T-helper 17 cell (primary cell): ENCODE measurements at regions not wholly inside any gene's neighbourhood (a gene's known extent, or its start where the extent isn't known, plus 50 kb on each side); places are given as distances from the start of the nearest gene placed in this dataset.
"Not testable (repeated sequence)": the region's sequence is repeated elsewhere in the genome, so short reads cannot be mapped to it uniquely, and the experiment has no call there.

ENCODE experiments used
- ATAC-seq: fragments of 150-1000 bp; cut with Tn5 transposase; 2 replicates; pipeline ENCODE4 v1.10.0; 2021; ENCODE audit warnings: mild to moderate bottlenecking, moderate library complexity
- DNase-seq, 3 donors: peaks; one replicate each; pipeline versions ENCODE4 v3.0.0 to v3.0.0-alpha.2; 2020 to 2021
- H3K9me3 ChIP-seq: one replicate; pipeline ENCODE4 v1.7.0; 2013; ENCODE audit warnings: low read length, mild to moderate bottlenecking; ENCODE audit not compliant: control insufficient read depth, poor library complexity, severe bottlenecking
- H3K27ac Mint-ChIP-seq: one replicate; pipeline ENCODE4 v1.8.0; 2022; ENCODE audit warnings: mild to moderate bottlenecking, moderate library complexity, mixed read lengths
- H3K27me3 Mint-ChIP-seq: one replicate; pipeline ENCODE4 v1.8.0; 2022; ENCODE audit warnings: mixed read lengths
- H3K36me3 Mint-ChIP-seq: one replicate; pipeline ENCODE4 v1.8.0; 2022; ENCODE audit warnings: low read depth, mixed read lengths
- H3K4me1 Mint-ChIP-seq: one replicate; pipeline ENCODE4 v1.8.0; 2022; ENCODE audit warnings: mild to moderate bottlenecking, mixed read lengths
- H3K4me3 Mint-ChIP-seq: one replicate; pipeline ENCODE4 v1.8.0; 2022; ENCODE audit warnings: mild to moderate bottlenecking, moderate library complexity, mixed read lengths

DNA sequence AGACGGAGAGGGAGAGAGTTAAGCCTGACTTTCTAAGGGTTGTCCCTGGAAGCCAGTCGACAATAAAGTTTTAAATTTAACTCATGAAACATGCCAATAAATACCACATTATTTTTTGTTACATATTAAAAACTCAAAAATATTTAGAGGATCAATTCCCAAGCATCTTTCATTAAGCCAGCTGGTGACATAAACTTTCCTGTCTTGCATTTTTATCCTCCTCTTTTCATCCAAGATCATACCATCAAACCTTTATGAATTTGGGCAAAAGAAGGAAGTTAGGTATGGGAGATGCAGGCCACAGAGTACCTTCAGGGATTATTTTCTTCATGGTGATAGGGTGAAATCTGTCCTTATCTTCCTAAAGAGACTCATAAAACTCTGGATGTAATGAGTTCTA lies 178.3 kb upstream of the FBXL17 start:
- ATAC-seq: no peak
- Mint-ChIP-seq H3K4me3 (no peak overlapping the region), H3K27me3 (peaks cover 18% of the 10 kb centered on the region), H3K27ac (no peak overlapping the region), H3K36me3 (no peaks in the 10 kb centered on the region), H3K4me1 (no peaks in the 10 kb centered on the region)
- no peak for DNase-seq
- H3K9me3 ChIP-seq: no peaks in the 10 kb centered on the region

DNA sequence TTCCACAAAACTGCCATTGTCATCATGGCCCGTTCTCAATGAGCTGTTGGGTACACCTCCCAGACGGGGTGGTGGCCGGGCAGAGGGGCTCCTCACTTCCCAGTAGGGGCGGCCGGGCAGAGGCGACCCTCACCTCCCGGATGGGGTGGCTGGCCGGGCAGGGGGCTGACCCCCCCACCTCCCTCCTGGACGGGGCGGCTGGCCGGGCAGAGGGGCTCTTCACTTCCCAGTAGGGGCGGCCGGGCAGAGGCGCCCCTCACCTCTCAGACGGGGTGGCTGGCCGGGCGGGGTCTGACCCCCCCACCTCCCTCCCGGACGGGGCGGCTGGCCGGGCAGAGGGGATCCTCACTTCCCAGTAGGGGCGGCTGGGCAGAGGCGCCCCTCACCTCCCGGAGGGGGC lies 176.9 kb upstream of the FBXL17 start:
- not testable (repeated sequence) for H3K4me3 Mint-ChIP-seq, DNase-seq

DNA sequence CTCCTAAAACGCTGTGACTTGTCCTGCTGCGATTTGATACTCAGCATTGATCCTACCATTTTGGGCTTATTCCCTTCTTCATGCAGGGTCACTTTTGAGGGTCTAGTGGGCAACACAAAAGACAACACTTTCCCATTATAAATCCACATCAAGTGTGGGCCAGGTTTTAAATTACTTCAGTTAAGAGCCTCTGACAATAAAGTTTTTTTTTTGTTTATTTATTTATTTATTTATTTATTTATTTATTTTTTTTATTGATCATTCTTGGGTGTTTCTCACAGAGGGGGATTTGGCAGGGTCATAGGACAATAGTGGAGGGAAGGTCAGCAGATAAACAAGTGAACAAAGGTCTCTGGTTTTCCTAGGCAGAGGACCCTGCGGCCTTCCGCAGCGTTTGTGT lies 176.2 kb upstream of the FBXL17 start:
- ATAC-seq, H3K9me3 ChIP-seq, H3K27me3 Mint-ChIP-seq, H3K4me3 Mint-ChIP-seq, H3K4me1 Mint-ChIP-seq, H3K27ac Mint-ChIP-seq, DNase-seq, H3K36me3 Mint-ChIP-seq: not testable (repeated sequence)

More for the DNA sequence above, 176.9 kb upstream of the FBXL17 start:
- not testable (repeated sequence) for H3K4me1 Mint-ChIP-seq, H3K9me3 ChIP-seq, H3K27ac Mint-ChIP-seq, ATAC-seq, H3K36me3 Mint-ChIP-seq
- H3K27me3 Mint-ChIP-seq: peaks cover 14% of the 10 kb centered on the region

DNA sequence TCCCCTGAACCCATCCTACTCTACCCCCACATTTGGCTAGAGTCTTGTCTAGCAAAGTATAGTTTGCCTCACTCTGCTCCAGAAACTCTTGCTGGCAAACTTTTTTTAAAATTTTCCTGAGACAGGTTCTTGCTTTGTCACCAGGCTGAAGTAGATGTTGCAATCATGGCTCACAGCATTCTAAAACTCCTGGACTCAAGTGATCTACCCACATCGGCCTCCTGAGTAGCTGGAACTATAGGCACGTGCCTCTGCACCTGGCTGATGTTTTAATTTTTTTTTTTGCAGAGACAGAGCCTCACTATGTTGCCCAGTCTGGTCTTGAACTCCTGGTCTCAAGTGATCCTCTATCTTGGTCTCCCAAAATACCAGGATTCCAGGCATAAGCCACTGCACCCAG lies 175.8 kb upstream of the FBXL17 start:
- Mint-ChIP-seq H3K4me3 (no peak overlapping the region), H3K27ac (no peak overlapping the region), H3K27me3 (peaks cover 4% of the 10 kb centered on the region), H3K4me1 (no peaks in the 10 kb centered on the region), H3K36me3 (no peaks in the 10 kb centered on the region)
- H3K9me3 ChIP-seq: no peaks in the 10 kb centered on the region
- DNase-seq (no peak), ATAC-seq (no peak)

DNA sequence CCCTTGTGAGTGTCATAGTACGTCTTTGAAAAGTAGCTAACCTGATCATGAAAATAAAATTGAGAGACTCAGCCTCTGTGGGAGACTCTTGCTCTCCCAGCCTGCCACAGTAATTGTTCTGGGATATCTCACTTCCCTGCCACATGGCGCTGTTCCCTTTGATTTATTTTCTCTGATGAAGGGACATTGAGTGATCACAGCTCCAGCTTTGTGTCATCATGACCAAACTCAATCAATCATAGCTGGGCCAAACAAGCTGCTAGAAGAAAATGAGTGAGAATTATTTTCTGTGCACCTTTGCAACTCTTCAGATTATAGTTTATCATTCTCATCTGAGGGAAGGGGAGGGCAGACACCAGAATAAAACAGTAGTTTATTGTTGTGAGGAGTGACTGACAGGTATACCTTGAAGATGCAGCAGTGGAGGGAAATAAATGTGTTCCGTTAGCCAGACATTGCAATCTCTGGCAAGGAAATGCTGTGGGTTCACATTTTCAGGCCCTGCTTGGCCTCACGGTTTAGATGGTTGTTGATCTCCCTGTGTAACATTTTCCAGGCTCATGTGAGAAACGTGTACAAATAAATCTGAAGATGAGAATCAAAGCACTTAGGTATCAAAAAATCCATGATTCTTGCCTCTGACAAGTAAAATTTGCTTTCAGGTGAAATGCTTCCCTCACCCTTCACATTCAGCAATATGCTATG lies 174.7 kb upstream of the FBXL17 start:
- Mint-ChIP-seq H3K36me3 (no peaks in the 10 kb centered on the region), H3K4me1 (no peaks in the 10 kb centered on the region), H3K27ac (no peak overlapping the region), H3K27me3 (peaks cover 4% of the 10 kb centered on the region), H3K4me3 (no peak overlapping the region)
- no peaks in the 10 kb centered on the region for H3K9me3 ChIP-seq
- no peak for ATAC-seq
- DNase-seq: no peak

DNA sequence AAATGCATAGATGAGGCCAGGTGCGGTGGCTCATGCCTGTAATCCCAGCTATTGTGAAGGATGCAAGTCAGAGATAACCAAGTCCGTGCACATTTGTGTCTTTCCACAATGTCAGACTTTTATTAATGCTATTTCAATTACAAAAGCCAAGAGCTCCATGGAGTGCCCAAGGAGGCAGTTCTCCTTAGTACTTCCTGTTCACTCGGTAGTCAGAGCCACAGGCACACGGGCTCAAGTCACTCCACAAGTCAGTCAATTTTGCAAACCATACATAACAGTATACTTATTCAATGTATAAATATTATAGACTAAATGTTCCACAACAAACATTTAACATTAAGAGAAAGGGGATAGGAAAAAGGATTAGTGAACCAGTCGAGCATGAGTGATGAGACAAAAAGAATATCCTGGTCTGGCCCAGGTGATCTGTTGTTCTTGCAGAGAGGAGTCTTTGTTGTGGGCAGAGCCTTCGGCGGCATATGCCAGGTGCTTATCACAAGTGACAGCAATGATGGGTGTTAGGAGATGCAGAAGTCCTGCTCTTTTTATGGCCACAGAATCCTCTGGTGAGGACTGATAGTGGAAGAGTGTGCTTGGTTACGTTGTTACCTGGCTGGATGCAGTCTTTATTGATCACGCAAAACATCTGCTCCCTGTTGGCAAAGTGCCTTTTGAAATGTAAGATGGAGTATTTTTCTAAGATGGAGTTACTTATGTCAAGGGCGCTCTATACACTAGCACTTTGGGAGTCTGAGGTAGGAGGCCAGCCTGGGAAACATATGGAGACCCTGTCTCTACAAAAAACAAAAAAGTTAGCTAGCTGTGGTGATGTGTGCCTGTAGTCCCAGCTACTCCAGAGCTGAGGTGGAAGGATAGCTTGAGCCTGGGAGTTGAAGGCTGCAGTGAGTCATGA lies 167.0 kb upstream of the FBXL17 start:
- Mint-ChIP-seq H3K36me3 (no peaks in the 10 kb centered on the region), H3K4me1 (no peaks in the 10 kb centered on the region), H3K27ac (no peak overlapping the region), H3K27me3 (peaks cover 23% of the 10 kb centered on the region), H3K4me3 (no peak overlapping the region)
- ATAC-seq (no peak), DNase-seq (no peak)
- no peaks in the 10 kb centered on the region for H3K9me3 ChIP-seq

DNA sequence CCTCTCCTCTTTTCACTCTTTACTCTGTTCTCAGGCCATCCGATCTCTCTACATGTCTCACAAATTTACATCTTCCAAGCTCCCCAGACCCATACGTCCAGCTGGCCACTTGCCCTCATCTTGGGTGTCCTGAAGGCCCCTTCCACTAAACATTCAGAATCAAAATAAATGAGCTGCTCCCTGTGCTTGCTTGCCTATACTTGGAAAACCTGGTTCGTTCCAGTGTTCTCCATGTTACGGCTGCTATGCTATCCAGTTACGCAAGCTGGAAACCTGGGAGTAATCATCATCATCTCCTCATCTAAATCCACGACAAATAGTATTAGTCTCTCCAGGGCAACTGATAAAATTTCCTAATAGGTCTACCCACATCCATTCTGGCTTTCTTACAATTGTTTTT lies 165.0 kb upstream of the FBXL17 start:
- Mint-ChIP-seq H3K4me1 (no peaks in the 10 kb centered on the region), H3K27ac (no peak overlapping the region), H3K36me3 (no peaks in the 10 kb centered on the region), H3K27me3 (peaks cover 23% of the 10 kb centered on the region), H3K4me3 (no peak overlapping the region)
- H3K9me3 ChIP-seq: no peaks in the 10 kb centered on the region
- DNase-seq: no peak
- ATAC-seq: no peak

DNA sequence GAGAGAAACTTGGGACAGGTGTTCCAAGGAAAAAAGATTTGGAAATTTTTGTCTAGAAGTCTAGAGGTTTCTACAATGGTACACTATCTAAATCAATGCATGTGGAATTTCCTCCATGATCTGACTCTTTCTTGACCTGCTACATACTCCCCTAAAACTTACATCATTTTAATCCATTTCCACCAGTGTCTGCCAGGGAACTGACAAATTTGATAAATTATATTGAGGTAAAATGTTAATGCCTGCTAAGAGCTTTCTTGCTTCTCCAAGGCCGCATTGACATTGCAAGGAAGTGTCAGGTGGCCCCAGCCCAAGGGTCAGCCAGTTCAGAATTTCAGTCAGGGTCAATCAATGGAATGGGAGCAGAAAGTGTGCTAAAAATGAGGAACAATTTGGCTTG lies 163.4 kb upstream of the FBXL17 start:
- H3K36me3 Mint-ChIP-seq: no peaks in the 10 kb centered on the region
- DNase-seq (no peak), ATAC-seq (no peak)
- H3K27ac Mint-ChIP-seq: no peak overlapping the region
- H3K4me3 Mint-ChIP-seq: no peak overlapping the region
- H3K9me3 ChIP-seq: no peaks in the 10 kb centered on the region
- no peaks in the 10 kb centered on the region for H3K4me1 Mint-ChIP-seq
- peaks cover 32% of the 10 kb centered on the region for H3K27me3 Mint-ChIP-seq

DNA sequence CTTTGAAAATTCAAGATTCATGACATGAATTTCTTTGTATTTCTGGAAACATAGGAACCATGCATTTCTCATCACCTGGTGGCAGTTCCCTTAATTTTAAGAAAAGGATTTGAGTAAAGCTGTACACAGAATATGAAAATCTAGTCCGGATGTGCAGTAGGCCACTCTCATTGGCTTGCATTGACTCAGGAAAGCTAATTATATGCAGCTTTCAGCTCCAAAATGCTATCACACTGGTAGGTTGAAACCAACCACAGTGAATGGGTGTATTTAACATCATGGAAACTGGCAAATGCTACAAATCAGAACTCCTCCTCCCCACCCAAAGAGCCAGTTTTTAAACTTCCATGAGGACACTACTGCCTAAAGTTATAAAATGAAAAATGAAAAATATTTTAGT lies 161.6 kb upstream of the FBXL17 start:
- H3K4me3 Mint-ChIP-seq: no peak overlapping the region
- H3K27ac Mint-ChIP-seq: no peak overlapping the region
- no peaks in the 10 kb centered on the region for H3K4me1 Mint-ChIP-seq
- DNase-seq (no peak), ATAC-seq (no peak)
- no peaks in the 10 kb centered on the region for H3K36me3 Mint-ChIP-seq
- peaks cover 41% of the 10 kb centered on the region for H3K27me3 Mint-ChIP-seq
- H3K9me3 ChIP-seq: no peaks in the 10 kb centered on the region

DNA sequence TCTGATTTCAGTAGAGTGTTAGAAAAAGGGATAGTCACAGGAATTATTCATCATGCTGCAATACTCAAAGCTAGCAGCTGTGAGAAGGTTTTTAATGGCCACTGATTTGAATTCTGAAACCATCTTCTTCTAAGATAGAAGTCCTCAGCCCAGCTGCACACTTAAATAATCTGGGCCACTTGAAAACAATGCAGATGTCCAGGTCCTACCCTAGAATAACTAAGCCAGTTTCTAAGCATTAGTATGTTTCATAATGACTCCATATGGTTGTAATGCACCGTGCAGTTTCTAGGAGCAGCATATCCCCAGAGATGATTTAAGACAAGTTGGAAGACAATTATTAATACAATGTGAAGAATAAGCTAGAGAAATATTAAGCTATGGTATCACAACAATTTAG lies 159.9 kb upstream of the FBXL17 start:
- no peak overlapping the region for H3K27ac Mint-ChIP-seq
- DNase-seq: no peak
- H3K9me3 ChIP-seq: no peaks in the 10 kb centered on the region
- no peaks in the 10 kb centered on the region for H3K36me3 Mint-ChIP-seq
- no peak for ATAC-seq
- no peaks in the 10 kb centered on the region for H3K4me1 Mint-ChIP-seq
- H3K4me3 Mint-ChIP-seq: no peak overlapping the region
- peaks cover 39% of the 10 kb centered on the region for H3K27me3 Mint-ChIP-seq

DNA sequence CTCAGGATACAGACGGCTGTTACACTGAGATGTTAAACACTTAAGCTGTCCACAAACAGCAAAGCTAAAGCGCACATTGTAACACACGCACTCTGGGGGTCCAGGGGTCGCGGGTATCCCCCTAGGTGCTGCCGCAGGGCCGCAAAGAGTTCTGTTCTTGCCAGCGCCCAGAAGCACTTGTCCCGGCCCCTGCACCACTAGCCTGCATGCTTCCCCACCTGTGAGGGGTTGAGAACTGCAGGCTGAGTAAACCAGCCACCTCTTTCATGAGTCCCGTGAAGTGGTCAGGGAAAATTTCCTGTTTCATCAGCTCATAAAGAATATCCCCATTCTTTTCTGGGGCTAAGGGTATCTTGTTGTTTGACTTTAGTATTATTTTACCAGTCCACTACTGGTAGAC lies 154.4 kb upstream of the FBXL17 start:
- ATAC-seq: no peak
- H3K36me3 Mint-ChIP-seq: no peaks in the 10 kb centered on the region
- no peak for DNase-seq
- H3K27ac Mint-ChIP-seq: no peak overlapping the region
- no peaks in the 10 kb centered on the region for H3K9me3 ChIP-seq
- no peak overlapping the region for H3K4me3 Mint-ChIP-seq
- H3K4me1 Mint-ChIP-seq: no peaks in the 10 kb centered on the region
- peaks cover 48% of the 10 kb centered on the region for H3K27me3 Mint-ChIP-seq

DNA sequence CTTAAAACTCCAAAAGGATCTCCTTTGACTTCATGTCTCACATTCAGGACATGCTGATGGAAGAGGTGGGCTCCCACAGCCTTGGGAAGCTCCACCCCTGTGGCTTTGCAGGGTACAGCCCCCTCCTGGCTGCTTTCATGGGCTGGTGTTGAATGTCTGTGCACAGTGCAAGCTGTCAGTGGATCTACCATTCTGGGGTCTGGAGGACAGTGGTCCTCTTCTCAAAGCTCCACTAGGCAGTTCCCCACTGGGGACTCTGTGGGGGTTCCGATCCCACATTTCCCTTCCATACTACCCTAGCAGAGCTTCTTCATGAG lies 150.2 kb upstream of the FBXL17 start:
- H3K4me3 Mint-ChIP-seq, H3K4me1 Mint-ChIP-seq, H3K36me3 Mint-ChIP-seq, ATAC-seq, H3K9me3 ChIP-seq, H3K27ac Mint-ChIP-seq, DNase-seq: not testable (repeated sequence)
- peaks cover 28% of the 10 kb centered on the region for H3K27me3 Mint-ChIP-seq

DNA sequence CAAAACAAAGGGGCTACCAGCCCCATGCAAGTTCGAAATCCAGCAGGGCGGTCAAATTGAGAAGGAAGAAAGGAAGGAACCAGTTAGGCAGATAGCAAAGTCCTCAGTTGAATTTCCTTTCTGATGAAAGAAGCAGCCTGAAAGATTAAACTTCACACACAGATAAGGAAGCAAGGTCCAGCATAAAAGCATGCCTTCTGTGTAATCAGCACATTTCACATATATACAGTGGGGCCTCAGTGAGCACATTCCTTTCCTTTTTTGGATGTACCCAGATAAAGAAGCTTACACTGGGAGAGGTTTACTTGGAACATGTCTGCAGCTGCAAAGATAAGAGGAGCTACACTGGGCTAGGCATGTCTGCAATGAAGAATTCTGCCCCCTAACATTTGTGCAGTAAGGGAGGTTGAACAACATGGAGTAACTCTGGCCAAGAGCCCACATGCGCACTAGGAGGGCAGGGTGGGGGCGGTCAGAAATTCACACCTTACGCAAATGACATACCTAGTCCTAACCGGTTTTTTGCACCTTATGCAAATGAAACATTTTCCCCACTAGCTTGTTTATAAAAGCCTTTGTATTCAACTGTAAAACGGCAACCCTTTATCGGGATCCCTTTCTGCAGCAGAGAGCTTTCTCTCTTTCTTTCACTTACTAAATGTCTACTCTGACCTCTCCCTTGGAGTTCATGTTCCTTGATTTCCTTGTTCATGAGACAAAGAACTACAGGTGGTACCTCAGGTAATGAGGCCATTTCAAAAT lies 149.7 kb upstream of the FBXL17 start:
- H3K27me3 Mint-ChIP-seq: peaks cover 28% of the 10 kb centered on the region
- no peaks in the 10 kb centered on the region for H3K36me3 Mint-ChIP-seq
- H3K4me1 Mint-ChIP-seq: no peaks in the 10 kb centered on the region
- H3K4me3 Mint-ChIP-seq: no peak overlapping the region
- DNase-seq: no peak
- H3K9me3 ChIP-seq: peaks cover 3% of the 10 kb centered on the region
- H3K27ac Mint-ChIP-seq: no peak overlapping the region
- ATAC-seq: no peak
